Kidney (tissue), 13 donors: ENCODE measurements at regions not wholly inside any gene's neighbourhood (a gene's known extent, or its start where the extent isn't known, plus 50 kb on each side); places are given as distances from the start of the nearest gene placed in this dataset.

Experiments
- DNase-seq, 5 donors: peaks; one replicate each; pipeline ENCODE4 v3.0.0-alpha.2; 2013 to 2020
- FAIRE-seq: peaks from 2 replicates; lab custom pipeline; 2012; peaks lifted over from hg19 to GRCh38; lab: Jason Lieb, UNC
- H3K27ac ChIP-seq, 2 donors: one replicate each; pipeline ENCODE4 v1.7.0; 2013; ENCODE audit warnings: low read depth in 2 of 2, low read length in 2 of 2, inconsistent platforms in 1 of 2
- H3K27me3 ChIP-seq: one replicate; pipeline ENCODE4 v1.7.1; 2013; ENCODE audit warnings: low read length, inconsistent platforms; ENCODE audit not compliant: control insufficient read depth, insufficient read depth
- H3K36me3 ChIP-seq, 3 donors: one replicate each; pipeline versions ENCODE4 v1.7.0 to v1.7.1; 2013; ENCODE audit warnings: low read length in 3 of 3, control low read depth in 1 of 3, inconsistent platforms in 1 of 3; ENCODE audit not compliant: insufficient read depth in 3 of 3, control insufficient read depth in 2 of 3
- H3K4me1 ChIP-seq, 3 donors: one replicate each; pipeline versions ENCODE4 v1.7.0 to v1.7.1; 2013; ENCODE audit warnings: low read length in 3 of 3, inconsistent platforms in 1 of 3, low read depth in 1 of 3; ENCODE audit not compliant: control insufficient read depth in 2 of 3, insufficient read depth in 2 of 3
- H3K4me3 ChIP-seq, 3 donors: one replicate each; pipeline versions ENCODE4 v1.7.0 to v1.8.1; 2013; ENCODE audit warnings: low read length in 3 of 3, control low read depth in 1 of 3, inconsistent platforms in 1 of 3
- H3K9ac ChIP-seq, 3 donors: one replicate each; pipeline versions ENCODE4 v1.7.0 to v1.7.1; 2013; ENCODE audit warnings: low read length in 3 of 3, control low read depth in 1 of 3, inconsistent platforms in 1 of 3
- H3K9me3 ChIP-seq, 3 donors: one replicate each; pipeline versions ENCODE4 v1.7.0 to v1.7.1; 2013; ENCODE audit warnings: low read length in 3 of 3, control low read depth in 1 of 3, inconsistent platforms in 1 of 3; ENCODE audit not compliant: control insufficient read depth in 2 of 3, insufficient read depth in 1 of 3
- CTCF ChIP-seq: IDR thresholded peaks from 3 replicates; pipeline ENCODE4 v1.5.1; 2012; ENCODE audit warnings: mild to moderate bottlenecking, moderate library complexity, borderline replicate concordance; ENCODE audit not compliant: insufficient read depth; ENCODE audit errors: extremely low read depth
- intact Hi-C: fragments of 100-400 bp; cut with DNase I; formaldehyde crosslinking; loops from one replicate; pipeline ENCODE4 v1.11.1; 2022
- donor health status: control.
- donor health status: control.
- donor health status: control.
- donor health status: control.
- donor health status: control.
- donor health status: DM: yes; HTN: yes; CAD: no.
- donor health status: Normal renal cell carcinoma (clear cell type).

- Histone ChIP-seq H3K9ac (no peak overlapping the region), H3K36me3 (no peaks in the 10 kb centered on the region), H3K4me3 (peak overlapping the region in 2 of 3 donors; percentile 32 to 40), H3K27me3 (peaks cover 9% of the 10 kb centered on the region), H3K27ac (no peak overlapping the region), H3K4me1 (no peaks in the 10 kb centered on the region), H3K9me3 (peaks cover 0 to 3% (median 0%) of the 10 kb centered on the region in 3 donors)
- TF ChIP-seq CTCF: peak; percentile 45
- FAIRE-seq: no peak
- DNase-seq: peak in 4 of 5 donors; percentile 45 to 58 (median 48)
- intact Hi-C loops: no loop called here
Measured at GRCh38 chr1:63073309-63074306, 248.8 kb upstream of the FOXD3 start.

- H3K36me3 ChIP-seq: no peaks in the 10 kb centered on the region
- no peak overlapping the region for H3K9ac ChIP-seq
- no peak for FAIRE-seq
- H3K4me1 ChIP-seq: no peaks in the 10 kb centered on the region
- H3K27ac ChIP-seq: no peak overlapping the region
- peaks cover 0 to 3% (median 0%) of the 10 kb centered on the region in 3 donors for H3K9me3 ChIP-seq
- H3K27me3 ChIP-seq: peaks cover 9% of the 10 kb centered on the region
- DNase-seq: no peak
- intact Hi-C loops: no loop called here
- TF ChIP-seq CTCF: no peak
- peak overlapping the region in 1 of 3 donors; percentile 40 for H3K4me3 ChIP-seq
Measured at GRCh38 chr1:63074321-63074720, 248.0 kb upstream of the FOXD3 start.

GRCh38 chr1:63082766-63083165 lies 239.6 kb upstream of the FOXD3 start:
- H3K27me3 ChIP-seq: no peaks in the 10 kb centered on the region
- H3K4me1 ChIP-seq: no peaks in the 10 kb centered on the region
- DNase-seq: no peak
- H3K27ac ChIP-seq: no peak overlapping the region
- no peaks in the 10 kb centered on the region for H3K9me3 ChIP-seq
- intact Hi-C loops: no loop called here
- H3K36me3 ChIP-seq: no peaks in the 10 kb centered on the region
- H3K9ac ChIP-seq: no peak overlapping the region
- TF ChIP-seq CTCF: no peak
- FAIRE-seq: no peak
- H3K4me3 ChIP-seq: no peak overlapping the region
